ENCODE measurements at regions not wholly inside any gene's neighbourhood (a gene's known extent, or its start where the extent isn't known, plus 50 kb on each side); places are given as distances from the start of the nearest gene placed in this dataset.

DNA sequence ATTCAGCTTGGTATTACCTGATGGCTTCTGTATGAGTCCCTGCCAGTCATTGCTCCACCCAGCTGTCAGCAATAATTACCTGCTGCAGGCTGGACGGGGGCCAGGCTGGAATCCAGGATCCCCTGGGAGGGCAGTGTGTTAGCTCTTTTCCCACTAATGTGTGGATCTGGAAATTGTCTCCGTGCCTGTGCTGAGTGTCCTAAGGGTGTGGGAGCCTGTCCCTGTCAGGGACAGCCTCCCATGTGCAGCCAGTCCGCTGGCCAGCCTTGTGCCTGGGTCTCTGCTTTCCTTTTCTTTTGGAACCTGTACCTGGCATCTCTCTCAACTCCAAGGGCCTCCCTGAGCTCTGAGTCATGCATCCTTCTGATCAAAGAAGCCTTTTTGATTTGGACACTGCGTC, 107.2 kb upstream of the SPRED2 start:
- no peak for TF ChIP-seq CEBPB (IDR thresholded peaks at IDR 0.05)
- TF ChIP-seq RAD21 (IDR thresholded peaks at IDR 0.05; ENCODE audit: low read depth), result no peak
- TF ChIP-seq, protein P1, sequence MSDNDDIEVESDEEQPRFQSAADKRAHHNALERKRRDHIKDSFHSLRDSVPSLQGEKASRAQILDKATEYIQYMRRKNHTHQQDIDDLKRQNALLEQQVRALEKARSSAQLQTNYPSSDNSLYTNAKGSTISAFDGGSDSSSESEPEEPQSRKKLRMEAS (IDR thresholded peaks at IDR 0.05), result no peak
- TF ChIP-seq YY1 (IDR thresholded peaks at IDR 0.05; ENCODE audit: low read depth), result no peak
